Caki2 (cell line): ENCODE measurements at regions not wholly inside any gene's neighbourhood (a gene's known extent, or its start where the extent isn't known, plus 50 kb on each side); places are given as distances from the start of the nearest gene placed in this dataset.
"Not testable (repeated sequence)": the region's sequence is repeated elsewhere in the genome, so short reads cannot be mapped to it uniquely, and the experiment has no call there.

Experiments
- DNase-seq: peaks from one replicate; pipeline ENCODE4 v3.0.0-alpha.2; 2015; ENCODE audit warnings: low read depth
- in situ Hi-C: cut with HindIII; loops from 2 replicates; pipeline ENCODE4 v1.10.0; 2016; ENCODE audit warnings: low sequenced_read_pairs, low pct_unique_long_range_greater_than_20kb, mixed read lengths

GRCh38 chr5:115699967-115700366, 74.1 kb upstream of the TMED7 start:
- no peak for DNase-seq
- in situ Hi-C loops = no loop called here

GRCh38 chr5:115696141-115696650, 70.4 kb upstream of the TMED7 start:
- no peak for DNase-seq
- in situ Hi-C loops = no loop called here

GRCh38 chr5:115695310-115695880, 69.6 kb upstream of the TMED7 start:
- in situ Hi-C loops = no loop called here
- DNase-seq = no peak

GRCh38 chr5:115691814-115692213, 66.0 kb upstream of the TMED7 start:
- in situ Hi-C loops, DNase-seq: not testable (repeated sequence)

GRCh38 chr5:115686738-115687074, 60.9 kb upstream of the TMED7 start:
- in situ Hi-C loops = no loop called here
- DNase-seq = no peak

GRCh38 chr5:115686051-115686737, 60.4 kb upstream of the TMED7 start:
- in situ Hi-C loops = no loop called here
- DNase-seq = no peak

GRCh38 chr5:115685490-115685889, 59.7 kb upstream of the TMED7 start:
- no peak for DNase-seq
- in situ Hi-C loops = no loop called here

- in situ Hi-C loops = no loop called here
- no peak for DNase-seq
These were observed 58.7 kb upstream of the TMED7 start for GRCh38 chr5:115684513-115685037.

- in situ Hi-C loops = no loop called here
These were observed 57.2 kb upstream of the TMED7 start for GRCh38 chr5:115683081-115683480.

More at GRCh38 chr5:115683081-115683480, 57.2 kb upstream of the TMED7 start:
- peak; percentile 38 for DNase-seq
